Astrocyte (in vitro differentiated cells and primary cell): ENCODE measurements at regions not wholly inside any gene's neighbourhood (a gene's known extent, or its start where the extent isn't known, plus 50 kb on each side); places are given as distances from the start of the nearest gene placed in this dataset.

ENCODE experiments used
- DNase-seq: peaks from one replicate; pipeline ENCODE4 v3.0.0-alpha.2; 2010; ENCODE audit warnings: low read depth
- FAIRE-seq: peaks from 2 replicates; lab custom pipeline; 2011; peaks lifted over from hg19 to GRCh38; lab: Jason Lieb, UNC
- H2AFZ ChIP-seq: 2 replicates; pipeline ENCODE4 v1.6.0; 2012; ENCODE audit warnings: low read depth, low read length, inconsistent platforms
- H3K27ac ChIP-seq: 2 replicates; pipeline ENCODE4 v1.5.1; 2011; ENCODE audit warnings: low read depth, low read length, inconsistent platforms
- H3K27me3 ChIP-seq: 2 replicates; pipeline ENCODE4 v1.6.0; 2011; ENCODE audit warnings: low read length, inconsistent platforms; ENCODE audit not compliant: insufficient read depth
- H3K36me3 ChIP-seq: 2 replicates; pipeline ENCODE4 v1.5.1; 2011; ENCODE audit warnings: low read length, inconsistent platforms; ENCODE audit not compliant: insufficient read depth
- H3K4me1 ChIP-seq: 2 replicates; pipeline ENCODE4 v1.5.1; 2011; ENCODE audit warnings: low read length, inconsistent platforms; ENCODE audit not compliant: insufficient read depth
- H3K4me2 ChIP-seq: 2 replicates; pipeline ENCODE4 v1.6.0; 2012; ENCODE audit warnings: low read length, inconsistent platforms
- H3K4me3 ChIP-seq: 2 replicates; pipeline ENCODE4 v1.5.1; 2011; ENCODE audit warnings: low read depth, mild to moderate bottlenecking, low read length, inconsistent platforms; ENCODE audit not compliant: insufficient read depth
- H3K79me2 ChIP-seq: 2 replicates; pipeline ENCODE4 v1.6.0; 2012; ENCODE audit warnings: mild to moderate bottlenecking, low read length, inconsistent platforms; ENCODE audit not compliant: insufficient read depth
- H3K9ac ChIP-seq: 2 replicates; pipeline ENCODE4 v1.6.0; 2012; ENCODE audit warnings: mild to moderate bottlenecking, low read length, inconsistent platforms
- H3K9me3 ChIP-seq: 2 replicates; pipeline ENCODE4 v1.5.1; 2012; ENCODE audit warnings: low read depth, mild to moderate bottlenecking, low read length, inconsistent platforms; ENCODE audit not compliant: insufficient read depth
- H4K20me1 ChIP-seq: 2 replicates; pipeline ENCODE4 v1.6.0; 2012; ENCODE audit warnings: low read length, inconsistent platforms; ENCODE audit not compliant: insufficient read depth
- H3K27ac Mint-ChIP-seq: one replicate; pipeline ENCODE4 v1.8.0; 2021; ENCODE audit warnings: mild to moderate bottlenecking, mixed read lengths; ENCODE audit not compliant: unreplicated experiment
- H3K27me3 Mint-ChIP-seq: one replicate; pipeline ENCODE4 v1.8.0; 2021; ENCODE audit warnings: low read depth, mixed read lengths; ENCODE audit not compliant: unreplicated experiment
- H3K36me3 Mint-ChIP-seq: one replicate; pipeline ENCODE4 v1.8.0; 2021; ENCODE audit warnings: low read depth, mixed read lengths; ENCODE audit not compliant: unreplicated experiment
- H3K4me1 Mint-ChIP-seq: one replicate; pipeline ENCODE4 v1.8.0; 2021; ENCODE audit warnings: low read depth, mixed read lengths; ENCODE audit not compliant: unreplicated experiment
- H3K4me3 Mint-ChIP-seq: one replicate; pipeline ENCODE4 v1.8.0; 2021; ENCODE audit warnings: mild to moderate bottlenecking, moderate library complexity, mixed read lengths; ENCODE audit not compliant: unreplicated experiment
- H3K9me3 Mint-ChIP-seq: one replicate; pipeline ENCODE4 v1.8.0; 2021; ENCODE audit warnings: mild to moderate bottlenecking, mixed read lengths; ENCODE audit not compliant: unreplicated experiment
- EZH2 ChIP-seq: IDR thresholded peaks from 2 replicates; pipeline ENCODE4 v1.6.1; 2012; ENCODE audit warnings: mild to moderate bottlenecking, low read length, inconsistent platforms; ENCODE audit not compliant: insufficient read depth
- TF ChIP-seq, protein P1 (sequence below): IDR thresholded peaks from 2 replicates; pipeline ENCODE4 v1.5.1; 2011; ENCODE audit warnings: low read depth, mild to moderate bottlenecking, inconsistent platforms, low read length, moderate library complexity; ENCODE audit not compliant: insufficient read depth

DNA sequence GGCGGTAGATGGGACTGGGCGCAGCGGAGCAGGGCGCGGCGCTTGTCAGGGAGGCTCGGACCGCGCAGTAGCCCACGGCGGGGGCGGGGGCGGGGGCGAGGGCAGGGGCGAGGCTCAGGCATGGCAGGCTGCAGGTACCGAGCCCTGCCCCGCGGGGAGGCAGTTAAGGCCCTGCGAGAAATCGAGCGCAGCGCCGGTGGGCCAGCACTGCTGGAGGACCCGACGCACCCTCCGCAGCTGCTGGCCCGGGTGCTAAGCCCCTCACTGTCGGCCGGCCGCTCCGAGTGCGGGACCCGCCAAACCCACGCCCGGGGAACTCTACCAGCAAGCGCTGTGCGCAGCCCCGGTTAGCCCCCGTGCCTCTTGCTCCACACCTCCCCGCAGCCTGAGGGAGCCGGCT is 90.2 kb upstream of the RPL38 start:
- peaks cover 23% of the 10 kb centered on the region for H3K27me3 Mint-ChIP-seq
- Histone ChIP-seq H3K79me2 (no peaks in the 10 kb centered on the region), H3K4me1 (peaks cover 13% of the 10 kb centered on the region), H3K4me2 (no peak overlapping the region), H3K9ac (no peak overlapping the region), H3K4me3 (no peak overlapping the region), H3K27me3 (no peaks in the 10 kb centered on the region), H4K20me1 (no peaks in the 10 kb centered on the region), H3K36me3 (no peaks in the 10 kb centered on the region), H3K27ac (no peak overlapping the region), H3K9me3 (no peaks in the 10 kb centered on the region), H2AFZ (no peak overlapping the region)
- H3K36me3 Mint-ChIP-seq, result no peaks in the 10 kb centered on the region
- FAIRE-seq (no peak), DNase-seq (no peak)
- H3K4me3 Mint-ChIP-seq, result no peak overlapping the region
- peaks cover 20% of the 10 kb centered on the region for H3K4me1 Mint-ChIP-seq
- H3K27ac Mint-ChIP-seq, result no peak overlapping the region
- TF ChIP-seq, protein P1, sequence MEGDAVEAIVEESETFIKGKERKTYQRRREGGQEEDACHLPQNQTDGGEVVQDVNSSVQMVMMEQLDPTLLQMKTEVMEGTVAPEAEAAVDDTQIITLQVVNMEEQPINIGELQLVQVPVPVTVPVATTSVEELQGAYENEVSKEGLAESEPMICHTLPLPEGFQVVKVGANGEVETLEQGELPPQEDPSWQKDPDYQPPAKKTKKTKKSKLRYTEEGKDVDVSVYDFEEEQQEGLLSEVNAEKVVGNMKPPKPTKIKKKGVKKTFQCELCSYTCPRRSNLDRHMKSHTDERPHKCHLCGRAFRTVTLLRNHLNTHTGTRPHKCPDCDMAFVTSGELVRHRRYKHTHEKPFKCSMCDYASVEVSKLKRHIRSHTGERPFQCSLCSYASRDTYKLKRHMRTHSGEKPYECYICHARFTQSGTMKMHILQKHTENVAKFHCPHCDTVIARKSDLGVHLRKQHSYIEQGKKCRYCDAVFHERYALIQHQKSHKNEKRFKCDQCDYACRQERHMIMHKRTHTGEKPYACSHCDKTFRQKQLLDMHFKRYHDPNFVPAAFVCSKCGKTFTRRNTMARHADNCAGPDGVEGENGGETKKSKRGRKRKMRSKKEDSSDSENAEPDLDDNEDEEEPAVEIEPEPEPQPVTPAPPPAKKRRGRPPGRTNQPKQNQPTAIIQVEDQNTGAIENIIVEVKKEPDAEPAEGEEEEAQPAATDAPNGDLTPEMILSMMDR, result no peak
- TF ChIP-seq EZH2, result no peak
- peaks cover 6% of the 10 kb centered on the region for H3K9me3 Mint-ChIP-seq

DNA sequence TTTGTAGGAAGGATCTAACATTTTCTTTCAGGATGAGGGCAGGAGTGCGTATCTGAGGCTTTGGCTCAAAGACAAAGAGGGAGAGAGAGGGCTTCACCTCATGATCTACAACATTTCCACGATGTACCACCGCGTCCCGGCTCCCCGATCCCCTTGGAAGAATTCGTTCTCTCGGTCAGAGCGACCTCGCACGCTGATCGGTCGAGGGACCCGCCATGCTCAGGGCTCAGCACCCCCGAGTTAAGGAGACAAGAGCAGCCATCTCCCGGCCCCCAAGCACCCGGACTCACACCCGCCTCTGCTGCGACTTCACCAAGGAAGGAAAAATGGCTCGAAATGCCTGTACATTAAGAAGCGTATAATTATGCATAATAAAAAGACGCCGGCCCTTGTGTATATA is 89.5 kb upstream of the RPL38 start:
- Histone ChIP-seq H3K4me3 (no peak overlapping the region), H3K79me2 (no peaks in the 10 kb centered on the region), H3K9ac (no peak overlapping the region), H3K4me2 (no peak overlapping the region), H3K36me3 (no peaks in the 10 kb centered on the region), H4K20me1 (no peaks in the 10 kb centered on the region), H3K27me3 (no peaks in the 10 kb centered on the region), H3K27ac (no peak overlapping the region), H3K4me1 (peaks cover 13% of the 10 kb centered on the region), H2AFZ (no peak overlapping the region), H3K9me3 (no peaks in the 10 kb centered on the region)
- Mint-ChIP-seq H3K27ac (no peak overlapping the region), H3K9me3 (peaks cover 6% of the 10 kb centered on the region), H3K4me3 (no peak overlapping the region), H3K4me1 (peaks cover 20% of the 10 kb centered on the region), H3K27me3 (peaks cover 26% of the 10 kb centered on the region), H3K36me3 (no peaks in the 10 kb centered on the region)
- TF ChIP-seq EZH2, result no peak
- TF ChIP-seq, protein P1, result no peak
- DNase-seq, result no peak
- no peak for FAIRE-seq

DNA sequence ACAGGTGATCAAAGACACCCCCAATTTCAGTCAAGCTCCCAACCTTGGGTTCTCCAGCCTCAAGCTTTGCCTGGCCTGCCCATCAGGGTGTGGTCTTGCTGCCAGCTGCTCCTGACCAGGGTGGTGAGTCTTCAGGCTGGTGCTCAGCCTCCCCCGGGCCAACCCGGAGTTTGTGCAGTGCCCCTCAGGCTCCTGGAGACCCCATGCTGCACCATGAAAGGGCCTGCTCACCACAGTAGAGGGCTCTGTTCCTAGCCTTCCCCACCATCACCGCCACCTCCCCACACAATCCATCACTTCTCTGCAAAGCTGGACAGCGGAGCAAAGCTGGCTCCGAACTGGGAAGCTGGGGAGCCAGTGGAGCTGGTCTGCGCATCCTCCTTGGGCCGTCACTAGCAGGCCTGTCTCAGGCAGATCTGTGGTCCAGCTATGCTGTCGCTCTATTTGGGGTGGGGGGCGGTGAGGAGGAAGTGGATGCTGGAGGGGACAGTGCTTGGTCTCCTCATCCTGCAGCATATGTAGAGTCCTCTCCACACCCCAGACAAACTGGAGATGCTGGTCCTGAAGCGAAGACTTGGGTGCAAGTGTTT is 88.5 kb upstream of the RPL38 start:
- TF ChIP-seq EZH2, result no peak
- TF ChIP-seq, protein P1, result no peak
- Histone ChIP-seq H3K4me2 (no peak overlapping the region), H3K4me1 (peaks cover 13% of the 10 kb centered on the region), H3K79me2 (no peaks in the 10 kb centered on the region), H3K9me3 (no peaks in the 10 kb centered on the region), H3K36me3 (no peaks in the 10 kb centered on the region), H2AFZ (no peak overlapping the region), H3K4me3 (no peak overlapping the region), H3K9ac (no peak overlapping the region), H3K27ac (no peak overlapping the region), H3K27me3 (no peaks in the 10 kb centered on the region), H4K20me1 (no peaks in the 10 kb centered on the region)
- Mint-ChIP-seq H3K4me1 (peaks cover 20% of the 10 kb centered on the region), H3K27ac (no peak overlapping the region), H3K4me3 (no peak overlapping the region), H3K27me3 (peaks cover 30% of the 10 kb centered on the region), H3K36me3 (no peaks in the 10 kb centered on the region), H3K9me3 (peaks cover 6% of the 10 kb centered on the region)
- DNase-seq, result no peak
- FAIRE-seq, result no peak
